Transverse colon (tissue), 4 donors: ENCODE measurements at regions not wholly inside any gene's neighbourhood (a gene's known extent, or its start where the extent isn't known, plus 50 kb on each side); places are given as distances from the start of the nearest gene placed in this dataset.

Experiments used
- EP300 ChIP-seq: sonication (generic); formaldehyde crosslinking; IDR thresholded peaks from one replicate; pipeline ENCODE4 v1.6.1; 2017; ENCODE audit warnings: antibody characterized with exemption, low read depth
- POLR2A ChIP-seq: fragments of 450-650 bp; IDR thresholded peaks from one replicate; pipeline ENCODE4 v1.6.1; 2016; ENCODE audit warnings: antibody characterized with exemption, mild to moderate bottlenecking, moderate library complexity
- POLR2AphosphoS5 ChIP-seq, 3 donors: sonication (generic); formaldehyde crosslinking; IDR thresholded peaks; one replicate each; pipeline ENCODE4 v1.6.1; 2016; ENCODE audit warnings: antibody characterized with exemption in 3 of 3
- TF ChIP-seq, protein P1 (sequence below), 5 experiments: fragments of 200-600 bp in 3 of 5; fragments of 450-650 bp in 2 of 5; sonication (generic) in 3 of 5; IDR thresholded peaks; 1 replicate in 2 of 5; 2 replicates in 3 of 5; pipeline ENCODE4 v1.5.1; 2016 to 2017; ENCODE audit warnings: antibody characterized with exemption in 5 of 5, inconsistent platforms in 3 of 5, mild to moderate bottlenecking in 2 of 5, moderate library complexity in 1 of 5

DNA sequence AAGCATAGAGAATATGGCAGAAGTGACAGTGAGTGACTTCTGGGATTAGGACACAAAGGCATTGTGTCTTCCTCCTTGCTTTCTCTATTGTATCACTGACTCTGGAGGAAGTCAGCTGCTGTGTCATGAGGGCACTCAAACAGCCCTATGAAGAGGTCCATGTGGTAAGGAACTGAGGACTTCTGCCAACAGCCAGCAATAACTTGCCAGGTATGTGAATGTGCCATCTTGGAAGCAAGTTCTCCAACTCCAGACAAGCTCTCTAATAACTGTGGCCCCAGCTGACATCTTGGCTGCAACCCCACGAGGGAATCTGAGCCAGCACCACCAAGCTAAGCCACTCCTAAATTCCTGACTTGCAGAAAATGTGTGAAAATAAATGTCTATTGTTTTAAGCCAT, 83.6 kb upstream of the ZBED5 start:
- TF ChIP-seq POLR2A (no peak), POLR2AphosphoS5 (IDR thresholded peaks at IDR 0.05) (peak in 1 of 3 donors; percentile 20), EP300 (no peak)
- TF ChIP-seq, protein P1, sequence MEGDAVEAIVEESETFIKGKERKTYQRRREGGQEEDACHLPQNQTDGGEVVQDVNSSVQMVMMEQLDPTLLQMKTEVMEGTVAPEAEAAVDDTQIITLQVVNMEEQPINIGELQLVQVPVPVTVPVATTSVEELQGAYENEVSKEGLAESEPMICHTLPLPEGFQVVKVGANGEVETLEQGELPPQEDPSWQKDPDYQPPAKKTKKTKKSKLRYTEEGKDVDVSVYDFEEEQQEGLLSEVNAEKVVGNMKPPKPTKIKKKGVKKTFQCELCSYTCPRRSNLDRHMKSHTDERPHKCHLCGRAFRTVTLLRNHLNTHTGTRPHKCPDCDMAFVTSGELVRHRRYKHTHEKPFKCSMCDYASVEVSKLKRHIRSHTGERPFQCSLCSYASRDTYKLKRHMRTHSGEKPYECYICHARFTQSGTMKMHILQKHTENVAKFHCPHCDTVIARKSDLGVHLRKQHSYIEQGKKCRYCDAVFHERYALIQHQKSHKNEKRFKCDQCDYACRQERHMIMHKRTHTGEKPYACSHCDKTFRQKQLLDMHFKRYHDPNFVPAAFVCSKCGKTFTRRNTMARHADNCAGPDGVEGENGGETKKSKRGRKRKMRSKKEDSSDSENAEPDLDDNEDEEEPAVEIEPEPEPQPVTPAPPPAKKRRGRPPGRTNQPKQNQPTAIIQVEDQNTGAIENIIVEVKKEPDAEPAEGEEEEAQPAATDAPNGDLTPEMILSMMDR (IDR thresholded peaks at IDR 0.05), result no peak
